ENCODE measurements at regions not wholly inside any gene's neighbourhood (a gene's known extent, or its start where the extent isn't known, plus 50 kb on each side); places are given as distances from the start of the nearest gene placed in this dataset.

DNA sequence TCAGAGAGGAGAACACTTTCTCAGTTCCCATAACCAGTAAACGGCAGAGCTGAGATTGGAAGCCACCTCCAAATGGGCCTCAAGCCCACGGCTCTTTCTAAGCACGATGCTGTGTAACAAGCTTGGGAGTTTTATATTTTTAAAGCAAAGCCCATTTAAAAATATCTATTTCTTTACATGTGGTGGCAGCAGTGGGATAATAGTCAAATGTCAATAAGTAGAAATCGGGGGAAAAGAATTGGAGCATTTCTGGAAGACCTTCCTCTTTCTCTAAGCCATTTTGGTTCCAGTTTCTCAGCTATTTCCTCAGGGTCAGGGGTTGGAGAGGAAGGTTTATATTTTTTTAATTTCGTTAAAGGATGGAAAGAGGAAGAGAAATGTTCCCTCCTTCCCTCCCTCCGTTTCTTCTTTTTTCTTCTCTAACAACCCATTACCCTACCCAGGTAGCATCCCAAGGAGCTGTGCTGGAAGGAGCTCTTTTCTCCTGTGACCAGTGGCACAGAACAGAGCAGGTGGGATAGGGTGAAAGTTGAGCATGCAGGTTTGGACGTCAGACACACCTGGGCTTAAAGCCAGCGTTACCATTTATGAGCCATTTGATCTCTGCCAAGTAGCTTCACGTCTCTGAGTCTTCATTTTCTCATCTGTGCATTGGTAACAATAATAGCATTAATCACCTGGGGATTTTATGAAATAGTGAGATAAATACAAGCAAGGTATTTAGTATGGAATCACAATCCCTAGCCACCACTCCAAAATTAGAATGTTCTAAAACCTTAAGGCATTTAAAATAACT, 515.7 kb downstream of the RPS24 start:
- ATAC-seq (no peak), DNase-seq (ENCODE audit: missing footprints) (no peak)
- intact Hi-C loops (cut with DNase I) = no loop called here

DNA sequence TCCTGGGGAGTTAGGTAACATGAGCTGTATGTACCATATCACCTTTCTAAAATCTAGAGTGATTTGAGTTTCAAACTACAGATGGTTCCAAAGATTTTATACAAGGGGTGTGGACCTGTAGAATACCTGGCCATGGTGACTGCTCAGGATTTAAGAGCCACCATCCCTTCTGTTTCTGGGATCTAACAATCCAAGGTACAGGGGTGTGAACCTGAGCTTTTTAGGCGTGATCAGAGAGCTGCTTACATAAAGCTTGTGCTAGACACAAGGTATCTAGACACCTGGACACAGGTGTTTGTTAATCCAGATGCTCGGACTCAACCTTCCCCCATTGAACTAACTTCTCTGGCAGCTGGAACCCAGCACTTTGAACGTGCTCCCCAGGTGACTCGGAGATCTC, 516.4 kb downstream of the RPS24 start:
- intact Hi-C loops (cut with DNase I) = no loop called here
- ATAC-seq (no peak), DNase-seq (ENCODE audit: missing footprints) (no peak)

DNA sequence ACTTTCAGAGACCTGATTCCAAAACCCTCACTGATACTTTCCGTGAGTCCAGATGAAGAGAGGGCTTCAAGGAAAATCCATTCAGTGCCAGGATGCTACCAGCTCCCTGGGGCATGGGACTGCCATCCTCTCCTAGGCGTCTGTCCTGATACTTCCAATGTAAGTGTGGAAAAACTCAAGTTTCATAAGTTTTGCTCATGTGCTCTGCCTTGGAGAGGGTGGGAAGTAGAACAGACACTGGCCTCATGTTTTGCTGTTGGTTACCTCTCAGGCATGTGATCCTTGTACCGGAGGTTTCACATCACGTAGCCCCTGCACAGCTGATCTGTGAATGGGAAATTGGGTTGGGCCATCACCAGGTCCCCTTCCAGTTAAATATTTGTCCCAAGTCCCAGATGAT, 517.1 kb downstream of the RPS24 start:
- ATAC-seq = no peak
- intact Hi-C loops (cut with DNase I) = no loop called here
- DNase-seq (ENCODE audit: missing footprints) = no peak

DNA sequence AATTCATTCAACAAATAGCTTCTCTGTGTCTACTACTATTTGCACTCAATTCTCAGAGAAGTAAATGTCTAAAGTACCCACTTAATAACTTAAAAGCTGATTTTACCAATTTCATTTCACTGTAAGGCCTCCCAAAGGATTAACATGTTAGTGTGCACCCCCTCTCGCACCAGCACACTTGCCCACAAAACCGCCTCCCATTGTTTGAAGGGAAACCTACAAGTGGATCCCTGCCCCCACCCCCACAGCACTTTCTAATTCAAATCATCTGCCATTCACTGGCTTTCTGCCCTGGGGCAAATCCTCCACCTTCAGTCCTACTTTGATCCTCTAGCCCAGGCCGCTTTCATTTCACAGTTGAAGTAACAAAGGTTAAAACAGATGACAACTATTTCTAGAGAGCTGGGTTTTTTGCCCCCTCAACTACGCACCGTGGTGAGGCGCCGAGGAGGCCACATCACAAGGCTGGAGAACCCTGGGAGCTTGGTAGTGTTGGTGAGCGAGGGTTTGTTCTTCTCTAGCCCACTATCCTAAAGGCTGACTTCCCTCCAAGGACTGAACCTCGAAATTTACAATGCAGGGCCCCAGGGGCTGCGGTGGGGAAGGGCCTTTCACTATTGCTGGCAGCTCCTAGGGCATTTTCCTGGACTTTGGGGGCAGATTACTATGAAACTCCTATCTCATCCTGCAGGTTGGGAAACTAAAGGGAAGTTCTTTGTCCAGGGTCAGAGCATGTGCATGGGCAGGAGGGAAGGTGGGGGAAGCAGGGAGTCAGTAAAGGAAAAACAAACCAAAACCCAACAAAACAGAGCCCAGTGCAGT, 517.4 kb upstream of the ZMIZ1 start:
- no peak for DNase-seq (ENCODE audit: missing footprints)
- intact Hi-C loops (cut with DNase I) = no loop called here
- no peak for ATAC-seq

DNA sequence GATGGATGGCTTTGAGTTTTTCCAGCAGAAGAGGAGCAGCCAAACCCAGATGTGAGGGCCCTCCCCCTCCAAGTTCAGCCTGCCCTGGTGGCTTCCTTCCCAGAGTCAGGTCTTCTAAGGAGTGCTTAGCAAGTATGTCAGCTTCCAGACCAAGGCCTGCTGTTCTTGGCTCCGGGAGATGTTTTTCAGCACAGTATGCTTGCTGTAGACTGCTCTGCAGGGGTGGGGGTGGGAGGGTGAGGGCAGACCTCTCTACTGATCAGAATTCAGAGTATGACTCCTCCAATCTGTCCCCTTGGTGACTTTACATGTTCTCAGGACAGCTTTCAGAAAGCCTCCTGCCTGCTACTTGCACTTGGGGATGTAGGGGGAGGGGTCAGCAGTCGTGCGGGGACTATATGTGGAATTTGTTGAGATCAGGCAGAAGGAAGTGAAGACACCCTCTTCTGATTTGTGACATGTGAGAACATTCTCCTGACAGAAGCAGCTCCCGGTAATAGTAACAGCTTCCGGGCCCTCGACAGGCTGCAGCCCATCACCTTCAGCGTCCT, 516.4 kb upstream of the ZMIZ1 start:
- intact Hi-C loops (cut with DNase I) = no loop called here
- DNase-seq (ENCODE audit: missing footprints) (peak; percentile 79), ATAC-seq (peak; percentile 94)

- DNase-seq (ENCODE audit: missing footprints) (no peak), ATAC-seq (no peak)
- intact Hi-C loops (cut with DNase I) = no loop called here
These were observed 515.0 kb upstream of the ZMIZ1 start for GRCh38 chr10:78553792-78554191.

DNA sequence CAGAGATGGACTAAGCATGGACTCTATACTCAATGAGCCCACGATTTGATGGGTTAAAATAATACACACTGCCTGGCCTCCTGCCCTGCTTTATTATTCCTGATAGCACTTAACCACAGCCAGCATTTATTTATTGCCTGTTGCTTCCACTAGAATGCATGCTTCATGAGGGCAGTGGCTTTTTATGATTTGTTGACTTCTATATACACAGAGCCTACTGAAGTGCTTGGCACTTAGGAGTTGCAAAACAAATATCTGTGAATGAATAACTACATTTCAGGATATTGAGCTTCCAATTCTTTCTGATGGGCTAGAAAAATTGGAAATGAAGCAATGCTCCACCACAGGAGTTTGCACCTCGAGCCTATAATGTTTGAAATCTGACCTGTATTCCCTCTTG, 513.6 kb upstream of the ZMIZ1 start:
- intact Hi-C loops (cut with DNase I) = no loop called here
- DNase-seq (ENCODE audit: missing footprints) (no peak), ATAC-seq (no peak)

DNA sequence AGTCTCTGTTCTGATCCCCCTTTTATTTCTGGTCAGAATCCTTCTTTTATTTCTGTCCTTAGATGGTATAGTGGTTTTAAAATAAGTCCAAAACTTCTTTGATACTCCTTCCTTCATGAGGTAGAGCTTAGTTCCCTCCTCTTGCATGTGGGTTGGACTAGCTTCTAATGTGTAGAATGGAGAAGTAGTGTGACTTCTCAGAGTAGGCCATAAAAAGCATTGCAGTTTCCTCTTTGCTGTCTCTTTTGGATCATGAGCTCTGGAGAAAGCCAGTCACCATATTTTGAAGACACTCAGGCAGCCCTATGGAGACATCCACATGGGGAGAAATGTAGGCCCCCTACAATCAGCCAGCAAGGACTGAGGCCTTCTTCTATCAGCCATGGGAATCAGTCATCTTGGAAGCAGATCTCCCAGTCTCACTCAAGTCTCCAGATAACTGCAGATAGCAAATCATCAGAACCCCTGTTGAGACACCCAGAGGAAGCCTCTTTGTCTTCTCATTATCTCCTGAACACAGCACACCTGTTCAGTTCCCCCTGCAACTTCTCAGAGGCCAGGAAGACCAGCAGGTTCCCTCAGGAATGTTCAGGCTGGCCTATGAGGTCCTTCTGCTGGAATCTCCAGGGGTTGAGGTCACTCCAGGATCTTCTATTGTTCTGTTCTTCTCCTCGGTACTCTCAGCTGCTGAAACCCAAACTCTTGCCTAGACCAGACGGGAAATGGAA, 511.9 kb upstream of the ZMIZ1 start:
- ATAC-seq (no peak), DNase-seq (ENCODE audit: missing footprints) (no peak)
- intact Hi-C loops (cut with DNase I) = no loop called here

DNA sequence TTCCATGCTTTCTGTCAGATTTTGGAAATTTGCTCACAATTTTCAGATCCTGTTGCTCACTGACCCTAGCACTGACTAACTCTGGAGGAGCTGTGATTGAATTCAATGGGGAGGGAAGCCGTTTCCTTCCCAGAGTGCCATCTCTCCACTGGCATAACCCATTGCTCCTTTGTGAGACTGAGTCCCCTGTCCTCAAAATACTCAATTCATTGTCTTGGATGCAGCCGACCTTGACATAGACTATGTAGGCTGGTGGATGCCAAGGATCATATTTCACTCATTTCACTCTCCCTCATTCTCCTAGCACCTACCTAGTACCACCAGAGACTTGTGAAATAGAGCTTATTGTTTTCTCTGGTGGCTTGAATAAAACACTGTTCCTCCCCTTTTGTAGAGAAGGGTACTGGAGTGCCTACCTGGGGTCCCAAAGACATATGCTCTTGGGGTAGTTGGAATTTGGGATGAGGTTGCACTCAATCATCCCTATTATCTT, 511.3 kb upstream of the ZMIZ1 start:
- intact Hi-C loops (cut with DNase I) = no loop called here
- no peak for DNase-seq (ENCODE audit: missing footprints)
- ATAC-seq = no peak

GRCh38 chr10:78559661-78560340, 509.0 kb upstream of the ZMIZ1 start:
- intact Hi-C loops (cut with DNase I) = no loop called here
- ATAC-seq = no peak
- no peak for DNase-seq (ENCODE audit: missing footprints)

GRCh38 chr10:78560341-78560688, 508.5 kb upstream of the ZMIZ1 start:
- ATAC-seq (no peak), DNase-seq (ENCODE audit: missing footprints) (no peak)
- intact Hi-C loops (cut with DNase I) = no loop called here

GRCh38 chr10:78563314-78563713, 505.5 kb upstream of the ZMIZ1 start:
- DNase-seq (ENCODE audit: missing footprints) (no peak), ATAC-seq (no peak)
- intact Hi-C loops (cut with DNase I) = no loop called here

- intact Hi-C loops (cut with DNase I) = no loop called here
These were observed 502.9 kb upstream of the ZMIZ1 start for GRCh38 chr10:78565841-78566240.

GRCh38 chr10:78566284-78567111, 502.3 kb upstream of the ZMIZ1 start:
- DNase-seq (ENCODE audit: missing footprints) (no peak), ATAC-seq (no peak)
- intact Hi-C loops (cut with DNase I) = no loop called here

More at GRCh38 chr10:78565841-78566240, 502.9 kb upstream of the ZMIZ1 start:
- no peak for DNase-seq (ENCODE audit: missing footprints)
- no peak for ATAC-seq

- DNase-seq (ENCODE audit: missing footprints) = no peak
- no peak for ATAC-seq
- intact Hi-C loops (cut with DNase I) = no loop called here
These were observed 500.9 kb upstream of the ZMIZ1 start for GRCh38 chr10:78567680-78568455.

DNA sequence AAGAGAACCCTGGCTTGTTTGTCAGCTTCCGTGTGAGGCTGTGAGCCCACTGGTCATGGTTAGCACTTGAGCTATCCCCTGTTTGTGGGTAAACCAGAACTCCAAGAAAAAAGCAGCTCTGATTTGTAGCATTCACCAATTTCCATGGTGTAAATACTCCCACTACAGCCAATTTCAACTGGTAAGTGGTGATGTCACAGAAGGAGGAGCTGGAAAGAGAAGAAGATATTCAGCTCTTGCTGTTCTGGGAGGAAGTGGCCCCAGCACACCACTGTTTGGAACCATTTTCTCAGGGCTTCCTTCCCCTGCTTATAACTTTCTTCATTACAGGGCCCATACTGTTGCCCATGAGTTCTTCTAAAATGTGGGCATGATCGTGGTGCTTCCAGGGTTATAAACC, 500.1 kb upstream of the ZMIZ1 start:
- ATAC-seq = no peak
- intact Hi-C loops (cut with DNase I) = no loop called here

GRCh38 chr10:78570633-78571235, 498.0 kb upstream of the ZMIZ1 start:
- intact Hi-C loops (cut with DNase I) = no loop called here
- ATAC-seq (peak; percentile 20), DNase-seq (ENCODE audit: missing footprints) (no peak)

More for the DNA sequence above, 500.1 kb upstream of the ZMIZ1 start:
- no peak for DNase-seq (ENCODE audit: missing footprints)

Data from Right ventricle myocardium inferior (tissue), 1 donor.